ENCODE measurements at regions not wholly inside any gene's neighbourhood (a gene's known extent, or its start where the extent isn't known, plus 50 kb on each side); places are given as distances from the start of the nearest gene placed in this dataset.

DNA sequence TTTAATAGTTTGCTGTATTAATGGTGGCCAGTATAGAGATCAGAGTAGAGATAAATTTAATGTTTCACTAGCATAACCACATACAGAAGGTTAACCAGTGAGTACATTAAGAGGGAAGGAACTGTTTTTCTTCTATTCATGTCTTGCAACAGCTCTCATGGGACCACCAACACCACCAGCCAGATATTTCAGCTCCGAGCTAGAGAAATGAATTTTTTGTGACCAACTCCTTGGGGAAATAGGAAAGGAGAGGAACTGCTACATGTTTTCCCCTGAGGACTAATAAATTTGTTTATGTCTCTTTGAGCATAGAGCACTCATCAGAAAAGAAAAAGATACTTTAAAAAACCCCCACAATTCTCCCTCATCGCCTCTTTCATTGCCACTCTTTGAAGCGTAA, 247.5 kb downstream of the MBNL1 start:
- no TSS peak for BruUV-seq (replicated peaks)
- Mint-ChIP-seq H3K4me1 (ENCODE audit: insufficient read depth, unreplicated experiment) (no peaks in the 10 kb centered on the region), H3K4me3 (ENCODE audit: unreplicated experiment) (no peak overlapping the region), H3K36me3 (ENCODE audit: insufficient read depth, unreplicated experiment) (no peaks in the 10 kb centered on the region), H3K27ac (ENCODE audit: low read depth, unreplicated experiment) (no peak overlapping the region), H3K9me3 (ENCODE audit: unreplicated experiment) (no peaks in the 10 kb centered on the region), H3K27me3 (ENCODE audit: insufficient read depth, unreplicated experiment) (no peaks in the 10 kb centered on the region)
- CTCF ChIA-PET, result interaction anchor here (1.3 kb wide), 1 partner anchor 49 kb away, joined by 7 read pairs; no protein-coding TSS in a partner anchor
- no peak for TF ChIP-seq CTCF (IDR thresholded peaks at IDR 0.05; ENCODE audit: unreplicated experiment)
- no peak for DNase-seq (ENCODE audit: unreplicated experiment)
- POLR2A ChIA-PET, result interaction anchor here (0.9 kb wide), 1 partner anchor 20 kb away, joined by 3 read pairs; no protein-coding TSS in a partner anchor
- intact Hi-C loops (cut with micrococcal nuclease), result no loop called here

DNA sequence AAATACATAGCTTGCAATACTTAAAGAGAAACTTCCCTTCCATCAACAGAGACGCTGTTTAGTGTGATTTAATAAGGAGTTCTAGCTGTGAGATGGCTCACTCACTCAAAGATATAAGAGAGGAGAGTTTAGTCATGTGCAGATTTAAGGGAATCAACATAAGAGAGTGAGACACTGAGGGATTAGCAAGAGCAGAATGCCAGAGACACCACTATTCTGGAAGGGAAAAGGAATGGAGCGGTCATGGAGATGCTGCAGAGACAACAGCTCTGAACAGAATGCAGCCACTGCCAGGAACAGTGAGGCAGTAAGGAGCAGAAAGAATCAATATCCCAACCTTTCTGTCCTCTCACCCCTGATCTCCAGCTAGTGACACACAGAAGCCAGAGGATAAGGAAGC, 248.8 kb downstream of the MBNL1 start:
- H3K27ac Mint-ChIP-seq (ENCODE audit: low read depth, unreplicated experiment), result peak overlapping the region; percentile 64
- CTCF ChIA-PET, result interaction anchor here (0.6 to 1.3 kb wide), 4 partner anchors 51 to 447 kb away, joined by 3 to 7 read pairs (median 4); no protein-coding TSS in a partner anchor

GRCh38 chr3:152518346-152518745, 249.6 kb downstream of the MBNL1 start:
- intact Hi-C loops (cut with micrococcal nuclease), result no loop called here
- no peaks in the 10 kb centered on the region for H3K4me1 Mint-ChIP-seq (ENCODE audit: insufficient read depth, unreplicated experiment)
- no peak for DNase-seq (ENCODE audit: unreplicated experiment)
- no peak overlapping the region for H3K4me3 Mint-ChIP-seq (ENCODE audit: unreplicated experiment)
- TF ChIP-seq CTCF (IDR thresholded peaks at IDR 0.05; ENCODE audit: unreplicated experiment), result no peak
- H3K27ac Mint-ChIP-seq (ENCODE audit: low read depth, unreplicated experiment), result peak overlapping the region; percentile 64
- H3K27me3 Mint-ChIP-seq (ENCODE audit: insufficient read depth, unreplicated experiment), result no peaks in the 10 kb centered on the region
- no peaks in the 10 kb centered on the region for H3K36me3 Mint-ChIP-seq (ENCODE audit: insufficient read depth, unreplicated experiment)
- ChIA-PET POLR2A (interaction anchor here (0.6 to 0.7 kb wide), 2 partner anchors 123 to 866 kb away, joined by 3 to 4 read pairs; no protein-coding TSS in a partner anchor), CTCF (interaction anchor here (0.6 to 1.1 kb wide), 6 partner anchors 9 to 142 kb away, joined by 3 to 4 read pairs (median 3); no protein-coding TSS in a partner anchor)
- no peaks in the 10 kb centered on the region for H3K9me3 Mint-ChIP-seq (ENCODE audit: unreplicated experiment)
- BruUV-seq (replicated peaks), result no TSS peak

More for the DNA sequence above, 248.8 kb downstream of the MBNL1 start:
- Mint-ChIP-seq H3K4me1 (ENCODE audit: insufficient read depth, unreplicated experiment) (no peaks in the 10 kb centered on the region), H3K27me3 (ENCODE audit: insufficient read depth, unreplicated experiment) (no peaks in the 10 kb centered on the region), H3K4me3 (ENCODE audit: unreplicated experiment) (no peak overlapping the region), H3K36me3 (ENCODE audit: insufficient read depth, unreplicated experiment) (no peaks in the 10 kb centered on the region), H3K9me3 (ENCODE audit: unreplicated experiment) (no peaks in the 10 kb centered on the region)
- DNase-seq (ENCODE audit: unreplicated experiment), result no peak
- BruUV-seq (replicated peaks), result no TSS peak
- intact Hi-C loops (cut with micrococcal nuclease), result no loop called here
- no peak for TF ChIP-seq CTCF (IDR thresholded peaks at IDR 0.05; ENCODE audit: unreplicated experiment)
- POLR2A ChIA-PET, result interaction anchor here (0.6 kb wide), 1 partner anchor 124 kb away, joined by 3 read pairs; no protein-coding TSS in a partner anchor

- BruUV-seq (replicated peaks), result no TSS peak
- POLR2A ChIA-PET, result no interaction called here
- H3K4me1 Mint-ChIP-seq (ENCODE audit: insufficient read depth, unreplicated experiment), result no peaks in the 10 kb centered on the region
- no peaks in the 10 kb centered on the region for H3K36me3 Mint-ChIP-seq (ENCODE audit: insufficient read depth, unreplicated experiment)
- H3K4me3 Mint-ChIP-seq (ENCODE audit: unreplicated experiment), result no peak overlapping the region
- no peak for TF ChIP-seq CTCF (IDR thresholded peaks at IDR 0.05; ENCODE audit: unreplicated experiment)
- intact Hi-C loops (cut with micrococcal nuclease), result no loop called here
- H3K9me3 Mint-ChIP-seq (ENCODE audit: unreplicated experiment), result no peaks in the 10 kb centered on the region
- no peaks in the 10 kb centered on the region for H3K27me3 Mint-ChIP-seq (ENCODE audit: insufficient read depth, unreplicated experiment)
- H3K27ac Mint-ChIP-seq (ENCODE audit: low read depth, unreplicated experiment), result no peak overlapping the region
- DNase-seq (ENCODE audit: unreplicated experiment), result no peak
- CTCF ChIA-PET, result interaction anchor here (0.6 kb wide), 1 partner anchor 55 kb away, joined by 3 read pairs; no protein-coding TSS in a partner anchor
Measured at GRCh38 chr3:152519376-152519775, 250.6 kb downstream of the MBNL1 start.
